DND-41 (cell line): ENCODE measurements at regions not wholly inside any gene's neighbourhood (a gene's known extent, or its start where the extent isn't known, plus 50 kb on each side); places are given as distances from the start of the nearest gene placed in this dataset.

Experiments
- EZH2 ChIP-seq: IDR thresholded peaks from 3 replicates; pipeline ENCODE4 v1.6.1; 2012; ENCODE audit warnings: borderline replicate concordance, low read depth, mild to moderate bottlenecking, moderate library complexity, low read length, inconsistent platforms; ENCODE audit not compliant: severe bottlenecking
- TF ChIP-seq, protein P1 (sequence below): IDR thresholded peaks from 2 replicates; pipeline ENCODE4 v1.5.1; 2012; ENCODE audit warnings: borderline replicate concordance, low read length, moderate library complexity, mild to moderate bottlenecking; ENCODE audit not compliant: poor library complexity, severe bottlenecking; ENCODE audit errors: extremely low read depth

DNA sequence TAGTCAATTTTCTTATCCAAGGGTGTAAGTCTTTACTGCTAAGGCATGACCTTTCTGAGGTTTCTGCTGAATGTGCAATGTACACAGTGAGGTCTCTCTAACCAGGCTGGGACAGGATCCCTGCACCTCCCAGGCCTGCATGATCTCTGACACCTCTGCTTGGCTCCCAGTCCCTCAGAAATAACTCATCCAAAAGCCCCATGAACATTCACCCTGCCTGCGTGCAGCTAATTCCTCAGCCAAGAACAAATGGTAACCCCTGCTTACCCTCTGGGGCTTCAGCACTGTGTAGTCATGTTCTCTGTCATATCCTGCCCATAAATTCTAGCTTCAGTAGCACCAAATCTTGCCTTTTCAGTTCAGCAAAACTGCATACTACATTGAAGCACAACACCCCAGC, 1146.3 kb upstream of the MIR17HG start:
- TF ChIP-seq, protein P1, sequence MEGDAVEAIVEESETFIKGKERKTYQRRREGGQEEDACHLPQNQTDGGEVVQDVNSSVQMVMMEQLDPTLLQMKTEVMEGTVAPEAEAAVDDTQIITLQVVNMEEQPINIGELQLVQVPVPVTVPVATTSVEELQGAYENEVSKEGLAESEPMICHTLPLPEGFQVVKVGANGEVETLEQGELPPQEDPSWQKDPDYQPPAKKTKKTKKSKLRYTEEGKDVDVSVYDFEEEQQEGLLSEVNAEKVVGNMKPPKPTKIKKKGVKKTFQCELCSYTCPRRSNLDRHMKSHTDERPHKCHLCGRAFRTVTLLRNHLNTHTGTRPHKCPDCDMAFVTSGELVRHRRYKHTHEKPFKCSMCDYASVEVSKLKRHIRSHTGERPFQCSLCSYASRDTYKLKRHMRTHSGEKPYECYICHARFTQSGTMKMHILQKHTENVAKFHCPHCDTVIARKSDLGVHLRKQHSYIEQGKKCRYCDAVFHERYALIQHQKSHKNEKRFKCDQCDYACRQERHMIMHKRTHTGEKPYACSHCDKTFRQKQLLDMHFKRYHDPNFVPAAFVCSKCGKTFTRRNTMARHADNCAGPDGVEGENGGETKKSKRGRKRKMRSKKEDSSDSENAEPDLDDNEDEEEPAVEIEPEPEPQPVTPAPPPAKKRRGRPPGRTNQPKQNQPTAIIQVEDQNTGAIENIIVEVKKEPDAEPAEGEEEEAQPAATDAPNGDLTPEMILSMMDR, result no peak
- no peak for TF ChIP-seq EZH2
